IMR-90 (cell line): ENCODE measurements at regions not wholly inside any gene's neighbourhood (a gene's known extent, or its start where the extent isn't known, plus 50 kb on each side); places are given as distances from the start of the nearest gene placed in this dataset.

Experiments
- ATAC-seq: fragments of 200-7000 bp; cut with Tn5 transposase; 2 replicates; pipeline ENCODE4 v1.9.1; 2020; ENCODE audit warnings: low read depth, mild to moderate bottlenecking, moderate library complexity
- BruUV-seq: library from RNA; stranded (reverse); fragments of 400-500 nt; replicated peaks from 2 replicates; lab custom pipeline; 2021; lab: Mats Ljungman, UMichigan
- CTCF ChIA-PET: fragments of 300-600 bp; formaldehyde crosslinking; extraction: SDS; loops from one replicate; lab custom pipeline; 2021; ENCODE audit warnings: antibody characterized with exemption; lab: Yijun Ruan, JAX
- POLR2A ChIA-PET: fragments of 300-600 bp; sonication (Branson Sonifier 250); formaldehyde crosslinking; loops from one replicate; lab custom pipeline; 2022; ENCODE audit warnings: antibody characterized with exemption; ENCODE audit not compliant: unreplicated experiment; lab: Charles Lee
- DNase-seq: peaks from one replicate; pipeline ENCODE4 v3.0.0; 2013
- H2AFZ ChIP-seq: replicated peaks from 2 replicates; pipeline ENCODE3; 2013; ENCODE audit warnings: low read length, mild to moderate bottlenecking; ENCODE audit not compliant: poor library complexity
- H2AK5ac ChIP-seq: 2 replicates; pipeline ENCODE4 v1.6.1; 2013; ENCODE audit warnings: low read depth, low read length, inconsistent platforms
- H2AK9ac ChIP-seq: replicated peaks from 2 replicates; pipeline ENCODE3; 2013; ENCODE audit warnings: mild to moderate bottlenecking, low read depth, low read length, moderate library complexity; ENCODE audit not compliant: poor library complexity
- H2BK120ac ChIP-seq: 2 replicates; pipeline ENCODE4 v1.6.1; 2013; ENCODE audit warnings: low read depth, low read length, inconsistent platforms
- H2BK15ac ChIP-seq: 3 replicates; pipeline ENCODE4 v1.6.1; 2013; ENCODE audit warnings: low read depth, low read length, inconsistent platforms
- H2BK20ac ChIP-seq: 2 replicates; pipeline ENCODE4 v1.6.1; 2013; ENCODE audit warnings: low read depth, mild to moderate bottlenecking, inconsistent platforms, low read length, moderate library complexity
- H2BK5ac ChIP-seq: 2 replicates; pipeline ENCODE4 v1.6.1; 2013; ENCODE audit warnings: mild to moderate bottlenecking, low read depth, low read length, inconsistent platforms; ENCODE audit not compliant: poor library complexity, severe bottlenecking
- H3K14ac ChIP-seq: replicated peaks from 2 replicates; pipeline ENCODE4 v1.6.1; 2013; ENCODE audit warnings: low read depth, low read length, inconsistent platforms
- H3K18ac ChIP-seq: 2 replicates; pipeline ENCODE4 v1.6.1; 2013; ENCODE audit warnings: low read depth, low read length, control low read depth
- H3K23ac ChIP-seq: 2 replicates; pipeline ENCODE4 v1.6.1; 2013; ENCODE audit warnings: low read depth, low read length, inconsistent platforms
- H3K27ac ChIP-seq: 2 replicates; pipeline ENCODE4 v1.5.1; 2013; ENCODE audit warnings: mild to moderate bottlenecking, control low read depth, low read length; ENCODE audit not compliant: insufficient read depth
- H3K27me3 ChIP-seq: 2 replicates; pipeline ENCODE4 v1.6.1; 2013; ENCODE audit warnings: low read length; ENCODE audit not compliant: control insufficient read depth, insufficient read depth
- H3K36me3 ChIP-seq: 2 replicates; pipeline ENCODE4 v1.6.1; 2013; ENCODE audit warnings: low read length, mixed read lengths; ENCODE audit not compliant: control insufficient read depth, insufficient read depth
- H3K4ac ChIP-seq: 2 replicates; pipeline ENCODE4 v1.6.1; 2013; ENCODE audit warnings: low read depth, low read length, inconsistent platforms
- H3K4me1 ChIP-seq: 2 replicates; pipeline ENCODE4 v1.6.1; 2013; ENCODE audit warnings: low read length, mixed read lengths; ENCODE audit not compliant: control insufficient read depth, insufficient read depth
- H3K4me2 ChIP-seq: 2 replicates; pipeline ENCODE4 v1.6.1; 2013; ENCODE audit warnings: low read depth, mild to moderate bottlenecking, control low read depth, low read length, moderate library complexity
- H3K4me3 ChIP-seq: 2 replicates; pipeline ENCODE4 v1.5.1; 2013; ENCODE audit warnings: low read depth, mild to moderate bottlenecking, control low read depth, low read length, moderate library complexity; ENCODE audit not compliant: insufficient read depth
- H3K56ac ChIP-seq: 2 replicates; pipeline ENCODE4 v1.6.1; 2013; ENCODE audit warnings: low read length, inconsistent platforms; ENCODE audit not compliant: insufficient read depth; ENCODE audit errors: extremely low read depth
- H3K79me1 ChIP-seq, 2 experiments: 2 replicates each; pipeline ENCODE4 v1.6.1; 2013; ENCODE audit warnings: low read length in 2 of 2, inconsistent platforms in 1 of 2, low read depth in 1 of 2
- H3K9ac ChIP-seq: 2 replicates; pipeline ENCODE4 v1.6.1; 2013; ENCODE audit warnings: low read depth, low read length, control low read depth
- H3K9me1 ChIP-seq: 2 replicates; pipeline ENCODE4 v1.6.1; 2013; ENCODE audit warnings: low read length, inconsistent platforms; ENCODE audit not compliant: insufficient read depth
- H3K9me3 ChIP-seq: 2 replicates; pipeline ENCODE4 v1.6.1; 2013; ENCODE audit warnings: low read length; ENCODE audit not compliant: control insufficient read depth, insufficient read depth
- H4K20me1 ChIP-seq: 2 replicates; pipeline ENCODE4 v1.6.1; 2013; ENCODE audit warnings: low read length, inconsistent platforms; ENCODE audit not compliant: insufficient read depth
- H4K5ac ChIP-seq: 2 replicates; pipeline ENCODE4 v1.6.1; 2013; ENCODE audit warnings: mild to moderate bottlenecking, low read depth, low read length, control low read depth
- H4K8ac ChIP-seq, 2 experiments: 2 replicates each; pipeline ENCODE4 v1.6.1; 2013; ENCODE audit warnings: low read depth in 2 of 2, low read length in 2 of 2, control low read depth in 1 of 2, inconsistent platforms in 1 of 2
- H4K91ac ChIP-seq: 2 replicates; pipeline ENCODE4 v1.6.1; 2013; ENCODE audit warnings: low read depth, low read length, inconsistent platforms; ENCODE audit not compliant: insufficient read depth
- BHLHE40 ChIP-seq: fragments of 150-350 bp; IDR thresholded peaks from 2 replicates; pipeline ENCODE4 v1.6.1; 2016; ENCODE audit warnings: mild to moderate bottlenecking, low read depth, low read length
- CEBPB ChIP-seq: IDR thresholded peaks from 2 replicates; pipeline ENCODE4 v1.6.1; 2012; ENCODE audit warnings: low read depth, low read length, improper control_type of control experiment
- CHD1 ChIP-seq: IDR thresholded peaks from 2 replicates; pipeline ENCODE4 v1.6.1; 2012; ENCODE audit warnings: low read depth, low read length, improper control_type of control experiment
- FOS ChIP-seq: fragments of 150-350 bp; IDR thresholded peaks from 2 replicates; pipeline ENCODE4 v1.6.1; 2016; ENCODE audit warnings: low read depth, low read length
- MAFK ChIP-seq: IDR thresholded peaks from 2 replicates; pipeline ENCODE4 v1.6.1; 2012; ENCODE audit warnings: low read depth, low read length, improper control_type of control experiment
- MAZ ChIP-seq: IDR thresholded peaks from 2 replicates; pipeline ENCODE4 v1.6.1; 2012; ENCODE audit warnings: low read depth, mild to moderate bottlenecking, low read length, improper control_type of control experiment, moderate library complexity, borderline replicate concordance
- MXI1 ChIP-seq: IDR thresholded peaks from 2 replicates; pipeline ENCODE4 v1.6.1; 2012; ENCODE audit warnings: low read depth, mild to moderate bottlenecking, low read length, moderate library complexity, borderline replicate concordance
- NFE2L2 ChIP-seq: fragments of 150-350 bp; IDR thresholded peaks from 2 replicates; pipeline ENCODE4 v1.6.1; 2016; ENCODE audit warnings: low read depth, mild to moderate bottlenecking, low read length
- POLR2A ChIP-seq: IDR thresholded peaks from 2 replicates; pipeline ENCODE4 v1.6.1; 2012; ENCODE audit warnings: mild to moderate bottlenecking, low read depth, low read length
- RAD21 ChIP-seq: IDR thresholded peaks from 2 replicates; pipeline ENCODE4 v1.6.1; 2012; ENCODE audit warnings: low read length, improper control_type of control experiment
- RCOR1 ChIP-seq: IDR thresholded peaks from 2 replicates; pipeline ENCODE4 v1.6.1; 2012; ENCODE audit warnings: mild to moderate bottlenecking, low read length, improper control_type of control experiment; ENCODE audit not compliant: insufficient replicate concordance
- RFX5 ChIP-seq: IDR thresholded peaks from 2 replicates; pipeline ENCODE4 v1.8.0; 2012; ENCODE audit warnings: low read depth, mild to moderate bottlenecking, low read length, moderate library complexity
- SMC3 ChIP-seq: fragments of 150-350 bp; IDR thresholded peaks from 2 replicates; pipeline ENCODE4 v1.6.1; 2016; ENCODE audit warnings: low read depth, mild to moderate bottlenecking, antibody characterized with exemption, low read length, moderate library complexity
- WGBS, 2 experiments: methylation state at CpG; one replicate each; pipeline versions ENCODE4 v1.1.5 to v1.1.7; 2013; ENCODE audit warnings: missing lambda C conversion rate in 2 of 2; ENCODE audit not compliant: insufficient read length in 1 of 2; ENCODE audit errors: extremely low coverage in 2 of 2; 5-methylcytosine and 5-hydroxymethylcytosine counted together
- dilution Hi-C: fragments of 300-500 bp; cut with HindIII; formaldehyde crosslinking; loops from one replicate; pipeline ENCODE4 v1.14.3; 2018; ENCODE audit warnings: low sequenced_read_pairs; ENCODE audit not compliant: unreplicated experiment
- in situ Hi-C: fragments of 300-500 bp; cut with MboI; formaldehyde crosslinking; loops from 3 replicates; pipeline ENCODE4 v1.14.3; 2019; ENCODE audit warnings: low sequenced_read_pairs, inconsistent platforms, mixed read lengths
- intact Hi-C: fragments of 100-400 bp; cut with micrococcal nuclease; formaldehyde crosslinking; loops from 2 replicates; pipeline ENCODE4 v1.10.0; 2022
- TF ChIP-seq, protein P1 (sequence below): conservative IDR thresholded peaks from 2 replicates; pipeline ENCODE4 v1.5.1; 2012; ENCODE audit warnings: mild to moderate bottlenecking, low read depth, low read length, improper control_type of control experiment
- TF ChIP-seq, protein P2 (sequence below): fragments of 150-350 bp; IDR thresholded peaks from 2 replicates; pipeline ENCODE4 v1.6.1; 2016; ENCODE audit warnings: low read depth, mild to moderate bottlenecking, low read length, moderate library complexity, borderline replicate concordance
- TF ChIP-seq, protein P3 (sequence below): fragments of 150-350 bp; IDR thresholded peaks from 2 replicates; pipeline ENCODE4 v1.6.1; 2017; ENCODE audit warnings: mild to moderate bottlenecking, antibody characterized with exemption, low read length, low read depth

DNA sequence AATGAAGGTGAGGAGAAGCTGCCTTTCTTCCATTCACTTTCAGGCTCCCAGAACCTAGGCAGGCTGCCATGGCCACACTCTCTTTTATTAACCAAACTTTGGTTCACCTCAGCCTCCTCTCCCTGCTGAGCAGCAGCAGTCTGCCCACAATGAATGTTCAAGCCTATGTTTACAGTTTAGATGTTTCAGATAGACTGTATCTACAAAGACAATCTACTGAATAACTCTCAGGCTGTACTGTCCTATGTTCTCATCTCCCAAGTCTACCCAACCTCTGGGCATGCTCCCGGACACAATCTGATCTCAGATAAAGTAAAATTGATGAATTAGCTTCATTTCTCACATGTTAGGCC lies 59.2 kb upstream of the TMEM164 start:
- Histone ChIP-seq H2BK120ac (no peak overlapping the region), H3K9me1 (no peaks in the 10 kb centered on the region), H3K14ac (no peak overlapping the region), H3K27ac (no peak overlapping the region), H3K79me1 (no peaks in the 10 kb centered on the region), H3K18ac (no peak overlapping the region), H3K4me3 (no peak overlapping the region), H4K5ac (no peak overlapping the region), H3K56ac (no peak overlapping the region), H2AK9ac (no peak overlapping the region), H2BK20ac (no peak overlapping the region), H3K4me2 (no peak overlapping the region), H4K91ac (no peak overlapping the region), H3K36me3 (no peaks in the 10 kb centered on the region), H3K9ac (no peak overlapping the region), H4K20me1 (no peaks in the 10 kb centered on the region), H2BK15ac (no peak overlapping the region), H2AFZ (no peak overlapping the region), H3K27me3 (peaks cover 21% of the 10 kb centered on the region), H2BK5ac (no peak overlapping the region), H3K9me3 (no peaks in the 10 kb centered on the region), H3K4me1 (no peaks in the 10 kb centered on the region), H3K4ac (no peak overlapping the region), H4K8ac (no peak overlapping the region), H2AK5ac (no peak overlapping the region), H3K23ac (no peak overlapping the region)
- in situ Hi-C loops (no loop called here), dilution Hi-C loops (no loop called here), intact Hi-C loops (no loop called here)
- ChIA-PET CTCF (no interaction called here), POLR2A (no interaction called here)
- WGBS, 2 experiments: 20% methylated on average over 1 of the region's 1 CpG; no CpG with 5 or more reads in 1 of the 2 experiments
- BruUV-seq: no TSS peak
- DNase-seq: no peak
- no peak for ATAC-seq
- TF ChIP-seq, protein P1, sequence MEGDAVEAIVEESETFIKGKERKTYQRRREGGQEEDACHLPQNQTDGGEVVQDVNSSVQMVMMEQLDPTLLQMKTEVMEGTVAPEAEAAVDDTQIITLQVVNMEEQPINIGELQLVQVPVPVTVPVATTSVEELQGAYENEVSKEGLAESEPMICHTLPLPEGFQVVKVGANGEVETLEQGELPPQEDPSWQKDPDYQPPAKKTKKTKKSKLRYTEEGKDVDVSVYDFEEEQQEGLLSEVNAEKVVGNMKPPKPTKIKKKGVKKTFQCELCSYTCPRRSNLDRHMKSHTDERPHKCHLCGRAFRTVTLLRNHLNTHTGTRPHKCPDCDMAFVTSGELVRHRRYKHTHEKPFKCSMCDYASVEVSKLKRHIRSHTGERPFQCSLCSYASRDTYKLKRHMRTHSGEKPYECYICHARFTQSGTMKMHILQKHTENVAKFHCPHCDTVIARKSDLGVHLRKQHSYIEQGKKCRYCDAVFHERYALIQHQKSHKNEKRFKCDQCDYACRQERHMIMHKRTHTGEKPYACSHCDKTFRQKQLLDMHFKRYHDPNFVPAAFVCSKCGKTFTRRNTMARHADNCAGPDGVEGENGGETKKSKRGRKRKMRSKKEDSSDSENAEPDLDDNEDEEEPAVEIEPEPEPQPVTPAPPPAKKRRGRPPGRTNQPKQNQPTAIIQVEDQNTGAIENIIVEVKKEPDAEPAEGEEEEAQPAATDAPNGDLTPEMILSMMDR: no peak
- TF ChIP-seq NFE2L2: no peak
- TF ChIP-seq RFX5: no peak
- TF ChIP-seq POLR2A: no peak
- TF ChIP-seq MAZ: no peak
- TF ChIP-seq CEBPB: no peak
- no peak for TF ChIP-seq RCOR1
- TF ChIP-seq SMC3: no peak
- no peak for TF ChIP-seq MXI1
- no peak for TF ChIP-seq RAD21
- TF ChIP-seq, protein P2, sequence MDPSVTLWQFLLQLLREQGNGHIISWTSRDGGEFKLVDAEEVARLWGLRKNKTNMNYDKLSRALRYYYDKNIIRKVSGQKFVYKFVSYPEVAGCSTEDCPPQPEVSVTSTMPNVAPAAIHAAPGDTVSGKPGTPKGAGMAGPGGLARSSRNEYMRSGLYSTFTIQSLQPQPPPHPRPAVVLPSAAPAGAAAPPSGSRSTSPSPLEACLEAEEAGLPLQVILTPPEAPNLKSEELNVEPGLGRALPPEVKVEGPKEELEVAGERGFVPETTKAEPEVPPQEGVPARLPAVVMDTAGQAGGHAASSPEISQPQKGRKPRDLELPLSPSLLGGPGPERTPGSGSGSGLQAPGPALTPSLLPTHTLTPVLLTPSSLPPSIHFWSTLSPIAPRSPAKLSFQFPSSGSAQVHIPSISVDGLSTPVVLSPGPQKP: no peak
- TF ChIP-seq FOS: no peak
- TF ChIP-seq, protein P3, sequence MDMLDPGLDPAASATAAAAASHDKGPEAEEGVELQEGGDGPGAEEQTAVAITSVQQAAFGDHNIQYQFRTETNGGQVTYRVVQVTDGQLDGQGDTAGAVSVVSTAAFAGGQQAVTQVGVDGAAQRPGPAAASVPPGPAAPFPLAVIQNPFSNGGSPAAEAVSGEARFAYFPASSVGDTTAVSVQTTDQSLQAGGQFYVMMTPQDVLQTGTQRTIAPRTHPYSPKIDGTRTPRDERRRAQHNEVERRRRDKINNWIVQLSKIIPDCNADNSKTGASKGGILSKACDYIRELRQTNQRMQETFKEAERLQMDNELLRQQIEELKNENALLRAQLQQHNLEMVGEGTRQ: no peak
- no peak for TF ChIP-seq BHLHE40
- no peak for TF ChIP-seq MAFK
- no peak for TF ChIP-seq CHD1
